Body of pancreas (tissue), 4 donors: ENCODE measurements at regions not wholly inside any gene's neighbourhood (a gene's known extent, or its start where the extent isn't known, plus 50 kb on each side); places are given as distances from the start of the nearest gene placed in this dataset.

Experiments
- POLR2A ChIP-seq, 3 donors: fragments of 450-650 bp; IDR thresholded peaks; one replicate each; pipeline ENCODE4 v1.6.1; 2016; ENCODE audit warnings: antibody characterized with exemption in 3 of 3, mild to moderate bottlenecking in 2 of 3
- TF ChIP-seq, protein P1 (sequence below), 7 experiments: fragments of 450-650 bp in 4 of 7; fragments of 200-600 bp in 3 of 7; sonication (generic) in 3 of 7; IDR thresholded peaks; one replicate each; pipeline ENCODE4 v1.5.1; 2016 to 2019; ENCODE audit warnings: antibody characterized with exemption in 7 of 7

DNA sequence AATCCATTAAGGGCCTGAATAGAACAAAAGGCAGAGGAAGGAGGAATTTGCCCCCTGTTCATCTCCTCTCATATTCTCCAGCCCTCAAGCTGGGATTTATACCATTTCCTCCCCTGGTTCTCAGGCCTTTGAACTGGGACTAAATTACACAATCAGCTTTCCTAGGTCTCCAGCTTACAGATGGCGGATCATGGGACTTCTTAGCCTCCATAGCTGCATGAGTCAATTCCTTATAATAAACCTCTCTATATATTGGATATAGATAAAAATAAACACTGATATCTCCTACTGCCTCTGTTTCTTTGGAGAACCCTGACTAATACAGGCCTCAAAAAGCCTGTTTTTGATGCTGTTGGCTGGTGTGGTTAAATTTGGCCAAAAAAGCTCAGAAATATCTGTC lies 84.5 kb upstream of the TMEM108 start:
- no peak for TF ChIP-seq POLR2A (IDR thresholded peaks at IDR 0.05)
- TF ChIP-seq, protein P1, sequence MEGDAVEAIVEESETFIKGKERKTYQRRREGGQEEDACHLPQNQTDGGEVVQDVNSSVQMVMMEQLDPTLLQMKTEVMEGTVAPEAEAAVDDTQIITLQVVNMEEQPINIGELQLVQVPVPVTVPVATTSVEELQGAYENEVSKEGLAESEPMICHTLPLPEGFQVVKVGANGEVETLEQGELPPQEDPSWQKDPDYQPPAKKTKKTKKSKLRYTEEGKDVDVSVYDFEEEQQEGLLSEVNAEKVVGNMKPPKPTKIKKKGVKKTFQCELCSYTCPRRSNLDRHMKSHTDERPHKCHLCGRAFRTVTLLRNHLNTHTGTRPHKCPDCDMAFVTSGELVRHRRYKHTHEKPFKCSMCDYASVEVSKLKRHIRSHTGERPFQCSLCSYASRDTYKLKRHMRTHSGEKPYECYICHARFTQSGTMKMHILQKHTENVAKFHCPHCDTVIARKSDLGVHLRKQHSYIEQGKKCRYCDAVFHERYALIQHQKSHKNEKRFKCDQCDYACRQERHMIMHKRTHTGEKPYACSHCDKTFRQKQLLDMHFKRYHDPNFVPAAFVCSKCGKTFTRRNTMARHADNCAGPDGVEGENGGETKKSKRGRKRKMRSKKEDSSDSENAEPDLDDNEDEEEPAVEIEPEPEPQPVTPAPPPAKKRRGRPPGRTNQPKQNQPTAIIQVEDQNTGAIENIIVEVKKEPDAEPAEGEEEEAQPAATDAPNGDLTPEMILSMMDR (IDR thresholded peaks at IDR 0.05), result no peak
